H1 (cell line): ENCODE measurements at regions not wholly inside any gene's neighbourhood (a gene's known extent, or its start where the extent isn't known, plus 50 kb on each side); places are given as distances from the start of the nearest gene placed in this dataset.
"Not testable (repeated sequence)": the region's sequence is repeated elsewhere in the genome, so short reads cannot be mapped to it uniquely, and the experiment has no call there.

Source experiments
- CTCF ChIA-PET: fragments of 300-600 bp; sonication (Branson Sonifier 250); formaldehyde crosslinking; loops from one replicate; lab custom pipeline; 2021; ENCODE audit not compliant: partially characterized antibody; lab: Charles Lee
- POLR2A ChIA-PET: fragments of 300-600 bp; sonication (Branson Sonifier 250); formaldehyde crosslinking; loops from one replicate; lab custom pipeline; 2021; ENCODE audit warnings: inconsistent platforms; ENCODE audit not compliant: partially characterized antibody; lab: Charles Lee
- DNase-seq, 2 experiments: peaks; one replicate each; pipeline versions ENCODE4 v3.0.0 to v3.0.0-alpha.2; 2010 to 2022; ENCODE audit warnings: low spot score in 2 of 2, low read depth in 1 of 2, mixed read lengths in 1 of 2
- FAIRE-seq: peaks from 2 replicates; lab custom pipeline; 2011; peaks lifted over from hg19 to GRCh38; lab: Jason Lieb, UNC
- H2AFZ ChIP-seq: 2 replicates; pipeline ENCODE4 v1.8.1; 2012; ENCODE audit warnings: low read length, inconsistent platforms
- H2AK5ac ChIP-seq: 2 replicates; pipeline ENCODE4 v1.6.1; 2013; ENCODE audit warnings: low read depth, low read length
- H2BK120ac ChIP-seq: replicated peaks from 2 replicates; pipeline ENCODE3; 2013; ENCODE audit warnings: low read depth, low read length, inconsistent platforms
- H2BK12ac ChIP-seq: 2 replicates; pipeline ENCODE4 v1.6.1; 2013; ENCODE audit warnings: low read depth, low read length
- H2BK15ac ChIP-seq: 2 replicates; pipeline ENCODE4 v1.6.1; 2013; ENCODE audit warnings: low read length
- H2BK20ac ChIP-seq: 2 replicates; pipeline ENCODE4 v1.6.1; 2013; ENCODE audit warnings: low read length
- H2BK5ac ChIP-seq: 2 replicates; pipeline ENCODE4 v1.6.1; 2013; ENCODE audit warnings: low read depth, low read length
- H3K14ac ChIP-seq: 2 replicates; pipeline ENCODE4 v1.6.1; 2013; ENCODE audit warnings: inconsistent platforms; ENCODE audit not compliant: insufficient read length
- H3K18ac ChIP-seq: 2 replicates; pipeline ENCODE4 v1.6.1; 2013; ENCODE audit warnings: low read length; ENCODE audit errors: extremely low read depth
- H3K23ac ChIP-seq: 2 replicates; pipeline ENCODE4 v1.6.1; 2013; ENCODE audit warnings: inconsistent platforms; ENCODE audit not compliant: insufficient read length
- H3K23me2 ChIP-seq: 2 replicates; pipeline ENCODE4 v1.6.1; 2013; ENCODE audit warnings: low read depth, low read length
- H3K27ac ChIP-seq: 2 replicates; pipeline ENCODE4 v1.6.1; 2011; ENCODE audit warnings: low read depth, low read length, inconsistent platforms
- H3K27me3 ChIP-seq, 4 experiments: replicated peaks in 1 of 4; 1 replicate in 1 of 4; 2 replicates in 3 of 4; pipeline versions ENCODE4 v1.6.1 to v1.8.1; 2011 to 2013; ENCODE audit warnings: low read length in 3 of 4, mild to moderate bottlenecking in 3 of 4, inconsistent platforms in 2 of 4, mixed read lengths in 2 of 4, moderate library complexity in 1 of 4; ENCODE audit not compliant: control insufficient read depth in 3 of 4, insufficient read depth in 3 of 4; ENCODE audit errors: extremely low read depth in 1 of 4
- H3K36me3 ChIP-seq, 4 experiments: 2 replicates each; pipeline versions ENCODE4 v1.6.1 to v1.8.1; 2011 to 2013; ENCODE audit warnings: mild to moderate bottlenecking in 4 of 4, low read length in 3 of 4, moderate library complexity in 2 of 4, control low read depth in 1 of 4, inconsistent platforms in 1 of 4; ENCODE audit not compliant: insufficient read depth in 4 of 4, control insufficient read depth in 2 of 4
- H3K4ac ChIP-seq: replicated peaks from 2 replicates; pipeline ENCODE3; 2013; ENCODE audit warnings: low read length, low read depth, mixed read lengths, inconsistent platforms; ENCODE audit not compliant: insufficient read length
- H3K4me1 ChIP-seq, 4 experiments: replicated peaks in 1 of 4; 1 replicate in 1 of 4; 2 replicates in 3 of 4; pipeline versions ENCODE4 v1.6.1 to v1.8.1; 2011 to 2013; ENCODE audit warnings: low read length in 3 of 4, inconsistent platforms in 2 of 4, mixed read lengths in 1 of 4; ENCODE audit not compliant: insufficient read depth in 4 of 4, control insufficient read depth in 3 of 4
- H3K4me2 ChIP-seq, 2 experiments: 2 replicates each; pipeline versions ENCODE4 v1.6.1 to v1.8.1; 2011 to 2013; ENCODE audit warnings: low read depth in 2 of 2, low read length in 2 of 2, control low read depth in 1 of 2, inconsistent platforms in 1 of 2, mild to moderate bottlenecking in 1 of 2; ENCODE audit not compliant: insufficient read depth in 1 of 2
- H3K4me3 ChIP-seq, 4 experiments: fragments of 200-600, 300-600 bp in 1 of 4; sonication (generic), shearing (Covaris generic), sonication (Bioruptor Twin) in 1 of 4; 2 replicates each; pipeline versions ENCODE4 v1.5.1 to v1.8.1; 2011 to 2016; ENCODE audit warnings: low read length in 4 of 4, low read depth in 3 of 4, control low read depth in 2 of 4, inconsistent platforms in 2 of 4, mild to moderate bottlenecking in 2 of 4, mixed read lengths in 1 of 4, moderate library complexity in 1 of 4; ENCODE audit not compliant: insufficient read depth in 2 of 4; ENCODE audit errors: extremely low read depth in 1 of 4
- H3K56ac ChIP-seq: replicated peaks from 2 replicates; pipeline ENCODE3; 2013; ENCODE audit warnings: low read depth, mild to moderate bottlenecking, mixed read lengths, low read length, inconsistent platforms; ENCODE audit not compliant: insufficient read length
- H3K79me1 ChIP-seq: 2 replicates; pipeline ENCODE4 v1.6.1; 2013; ENCODE audit warnings: low read depth, low read length, control low read depth
- H3K79me2 ChIP-seq, 2 experiments: 2 replicates each; pipeline versions ENCODE4 v1.6.1 to v1.8.1; 2012 to 2013; ENCODE audit warnings: low read length in 2 of 2, mild to moderate bottlenecking in 2 of 2, inconsistent platforms in 1 of 2; ENCODE audit not compliant: insufficient read depth in 2 of 2, control insufficient read depth in 1 of 2
- H3K9ac ChIP-seq, 4 experiments: replicated peaks in 1 of 4; 1 replicate in 1 of 4; 2 replicates in 3 of 4; pipeline versions ENCODE4 v1.6.1 to v1.8.1; 2011 to 2013; ENCODE audit warnings: low read depth in 3 of 4, low read length in 3 of 4, control low read depth in 2 of 4, mild to moderate bottlenecking in 2 of 4, moderate library complexity in 2 of 4, inconsistent platforms in 1 of 4; ENCODE audit errors: extremely low read depth in 1 of 4
- H3K9me3 ChIP-seq, 2 experiments: 2 replicates each; pipeline versions ENCODE4 v1.6.1 to v1.8.1; 2012 to 2013; ENCODE audit warnings: mild to moderate bottlenecking in 2 of 2, moderate library complexity in 2 of 2, control low read depth in 1 of 2, inconsistent platforms in 1 of 2, low read depth in 1 of 2, low read length in 1 of 2, mixed read lengths in 1 of 2; ENCODE audit not compliant: insufficient read depth in 2 of 2
- H4K20me1 ChIP-seq, 2 experiments: replicated peaks in 1 of 2; 2 replicates each; pipeline versions ENCODE3 to v1.8.1; 2011 to 2013; ENCODE audit warnings: inconsistent platforms in 2 of 2, low read length in 2 of 2, mild to moderate bottlenecking in 1 of 2; ENCODE audit not compliant: insufficient read depth in 2 of 2, control insufficient read depth in 1 of 2
- H4K5ac ChIP-seq: 2 replicates; pipeline ENCODE4 v1.6.1; 2013; ENCODE audit warnings: low read length, low read depth, mixed read lengths, inconsistent platforms; ENCODE audit not compliant: insufficient read length
- H4K8ac ChIP-seq: 2 replicates; pipeline ENCODE4 v1.8.0; 2013; ENCODE audit warnings: mild to moderate bottlenecking, moderate library complexity, low read length, inconsistent platforms; ENCODE audit not compliant: insufficient read depth; ENCODE audit errors: extremely low read depth
- H4K91ac ChIP-seq: replicated peaks from 2 replicates; pipeline ENCODE3; 2013; ENCODE audit warnings: low read length, mixed read lengths, inconsistent platforms; ENCODE audit not compliant: insufficient read length
- WGBS, 2 experiments: shearing (Covaris generic) in 1 of 2; methylation state at CpG; one replicate each; pipeline versions ENCODE4 v1.1.6 to v1.1.7; 2013 to 2015; ENCODE audit warnings: low lambda C conversion rate in 2 of 2, mixed read lengths in 2 of 2, inconsistent platforms in 1 of 2, low coverage in 1 of 2, missing lambda C conversion rate in 1 of 2; ENCODE audit not compliant: insufficient replicate concordance in 2 of 2, insufficient coverage in 1 of 2, insufficient read length in 1 of 2; ENCODE audit errors: extremely low coverage in 1 of 2, missing lambda C conversion rate in 1 of 2; 5-methylcytosine and 5-hydroxymethylcytosine counted together

GRCh38 chr1:94755016-94755415 is 65.1 kb upstream of the SLC44A3 start:
- FAIRE-seq, H3K4ac ChIP-seq, H3K27ac ChIP-seq, H3K14ac ChIP-seq, H3K18ac ChIP-seq, H4K8ac ChIP-seq, H4K5ac ChIP-seq, H2BK12ac ChIP-seq, H4K20me1 ChIP-seq, H3K4me1 ChIP-seq, H4K91ac ChIP-seq, H3K36me3 ChIP-seq, H2BK120ac ChIP-seq, H3K9me3 ChIP-seq, H3K79me1 ChIP-seq, POLR2A ChIA-PET, H3K56ac ChIP-seq, H3K4me3 ChIP-seq, H3K4me2 ChIP-seq, H2BK5ac ChIP-seq, H3K27me3 ChIP-seq, H3K23ac ChIP-seq, H3K79me2 ChIP-seq, DNase-seq, H2BK15ac ChIP-seq, H3K23me2 ChIP-seq, H2AFZ ChIP-seq, H3K9ac ChIP-seq: not testable (repeated sequence)
- H2BK20ac ChIP-seq: 0 out of 2 replicates have a peak overlapping the region, but pooled peaks have one; percentile 72
- H2AK5ac ChIP-seq: 0 out of 2 replicates have a peak overlapping the region, but pooled peaks have one; percentile 39
- WGBS, 2 experiments: 88% methylated on average over 3 of the region's 3 CpGs; no CpG with 5 or more reads in 1 of the 2 experiments
- CTCF ChIA-PET: interaction anchor here (1.1 to 2.0 kb wide), 2 partner anchors 47 to 50 kb away, joined by 3 to 9 read pairs; no protein-coding TSS in a partner anchor
